Endothelial cell of umbilical vein (primary cell): ENCODE measurements at regions not wholly inside any gene's neighbourhood (a gene's known extent, or its start where the extent isn't known, plus 50 kb on each side); places are given as distances from the start of the nearest gene placed in this dataset.

Experiments used
- BruUV-seq: library from RNA; stranded (reverse); fragments of 400-500 nt; replicated peaks from 2 replicates; lab custom pipeline; 2021; lab: Mats Ljungman, UMichigan
- CTCF ChIA-PET: fragments of 300-600, 350-600 bp; sonication (Branson Sonifier 250); formaldehyde crosslinking; loops from one replicate; lab custom pipeline; 2021; ENCODE audit warnings: antibody characterized with exemption, inconsistent platforms; lab: Charles Lee
- POLR2A ChIA-PET: fragments of 300-600, 350-600 bp; sonication (Branson Sonifier 250); formaldehyde crosslinking; loops from one replicate; lab custom pipeline; 2021; ENCODE audit warnings: antibody characterized with exemption, inconsistent platforms; lab: Charles Lee
- DNase-seq: peaks from one replicate; pipeline ENCODE4 v3.0.0-alpha.2; 2011; ENCODE audit warnings: low read depth, low spot score
- FAIRE-seq: peaks from 2 replicates; lab custom pipeline; 2011; peaks lifted over from hg19 to GRCh38; lab: Jason Lieb, UNC
- H2AFZ ChIP-seq: 2 replicates; pipeline ENCODE4 v1.6.0; 2012; ENCODE audit warnings: low read depth, low read length, control low read depth, inconsistent platforms
- H3K27ac ChIP-seq: 2 replicates; pipeline ENCODE4 v1.5.1; 2011; ENCODE audit warnings: low read depth, mild to moderate bottlenecking, control low read depth, low read length, moderate library complexity; ENCODE audit not compliant: insufficient read depth
- H3K27me3 ChIP-seq, 2 experiments: 2 replicates each; pipeline versions ENCODE4 v1.6.0 to v1.6.1; 2011; ENCODE audit warnings: low read length in 2 of 2, mixed read lengths in 1 of 2; ENCODE audit not compliant: control insufficient read depth in 2 of 2, insufficient read depth in 2 of 2
- H3K36me3 ChIP-seq, 2 experiments: 2 replicates in 1 of 2; 3 replicates in 1 of 2; pipeline ENCODE4 v1.5.1; 2011; ENCODE audit warnings: low read length in 2 of 2, mild to moderate bottlenecking in 1 of 2, moderate library complexity in 1 of 2; ENCODE audit not compliant: control insufficient read depth in 2 of 2, insufficient read depth in 2 of 2; ENCODE audit errors: extremely low read depth in 1 of 2
- H3K4me1 ChIP-seq: 3 replicates; pipeline ENCODE4 v1.5.1; 2011; ENCODE audit warnings: mild to moderate bottlenecking, low read length; ENCODE audit not compliant: control insufficient read depth, insufficient read depth; ENCODE audit errors: extremely low read depth
- H3K4me2 ChIP-seq: 2 replicates; pipeline ENCODE4 v1.6.1; 2011; ENCODE audit warnings: low read length, control low read depth, mixed read lengths; ENCODE audit not compliant: insufficient read depth
- H3K4me3 ChIP-seq, 3 experiments: fragments of 200-600 bp in 1 of 3; sonication (generic), shearing (Covaris generic) in 1 of 3; replicated peaks in 1 of 3; 2 replicates each; pipeline ENCODE4 v1.5.1; 2011 to 2016; ENCODE audit warnings: control low read depth in 3 of 3, low read length in 3 of 3, mild to moderate bottlenecking in 2 of 3, inconsistent platforms in 1 of 3, low read depth in 1 of 3, moderate library complexity in 1 of 3; ENCODE audit not compliant: insufficient read depth in 1 of 3
- H3K79me2 ChIP-seq: 2 replicates; pipeline ENCODE4 v1.6.0; 2012; ENCODE audit warnings: low read length, inconsistent platforms; ENCODE audit not compliant: control insufficient read depth, insufficient read depth
- H3K9ac ChIP-seq: replicated peaks from 2 replicates; pipeline ENCODE3; 2011; ENCODE audit warnings: low read length, control low read depth; ENCODE audit not compliant: insufficient read depth; ENCODE audit errors: extremely low read depth
- H3K9me1 ChIP-seq: replicated peaks from 3 replicates; pipeline ENCODE4 v1.6.0; 2011; ENCODE audit warnings: mild to moderate bottlenecking, low read length; ENCODE audit not compliant: control insufficient read depth, insufficient read depth; ENCODE audit errors: extremely low read depth
- H3K9me3 ChIP-seq: replicated peaks from 2 replicates; pipeline ENCODE4 v1.5.1; 2012; ENCODE audit warnings: low read length, inconsistent platforms; ENCODE audit not compliant: control insufficient read depth, insufficient read depth
- H4K20me1 ChIP-seq: replicated peaks from 2 replicates; pipeline ENCODE3; 2011; ENCODE audit warnings: mild to moderate bottlenecking, low read length; ENCODE audit not compliant: control insufficient read depth, insufficient read depth; ENCODE audit errors: extremely low read depth
- CTCF ChIP-seq, 2 donors: IDR thresholded peaks; 1 replicate in 1 of 2; 2 replicates in 1 of 2; pipeline ENCODE4 v1.5.1; 2011; ENCODE audit warnings: low read length in 2 of 2, mild to moderate bottlenecking in 2 of 2, moderate library complexity in 2 of 2, control low read depth in 1 of 2, inconsistent platforms in 1 of 2, low read depth in 1 of 2; ENCODE audit not compliant: insufficient read depth in 1 of 2; ENCODE audit errors: extremely low read depth in 1 of 2
- EZH2 ChIP-seq: IDR thresholded peaks from 2 replicates; pipeline ENCODE4 v1.6.1; 2012; ENCODE audit warnings: borderline replicate concordance, low read depth, mild to moderate bottlenecking, moderate library complexity, low read length, inconsistent platforms; ENCODE audit not compliant: severe bottlenecking
- GATA2 ChIP-seq: IDR thresholded peaks from 2 replicates; pipeline ENCODE4 v1.7.0; 2011; ENCODE audit warnings: low read depth, mild to moderate bottlenecking, moderate library complexity, mixed read lengths, low read length; ENCODE audit not compliant: insufficient read length, insufficient read depth
- JUN ChIP-seq: IDR thresholded peaks from 2 replicates; pipeline ENCODE4 v1.6.1; 2011; ENCODE audit warnings: borderline replicate concordance, low read depth; ENCODE audit not compliant: insufficient read length, insufficient read depth
- MAX ChIP-seq: IDR thresholded peaks from 2 replicates; pipeline ENCODE4 v1.6.1; 2011; ENCODE audit not compliant: insufficient read depth, insufficient read length
- POLR2A ChIP-seq: IDR thresholded peaks from 2 replicates; pipeline ENCODE4 v1.6.1; 2012; ENCODE audit warnings: low read depth, mild to moderate bottlenecking, control low read depth, low read length
- dilution Hi-C: fragments of 300-500 bp; cut with MboI; formaldehyde crosslinking; loops from one replicate; pipeline ENCODE4 v1.15.0; 2019; ENCODE audit warnings: low sequenced_read_pairs; ENCODE audit not compliant: extremely low pct_ligation_motif_present
- intact Hi-C: fragments of 100-400 bp; cut with micrococcal nuclease; formaldehyde crosslinking; loops from one replicate; pipeline ENCODE4 v1.10.0; 2022

GRCh38 chr6:48412656-48413055 is 301.7 kb upstream of the PTCHD4 start:
- POLR2A ChIA-PET: no interaction called here
- H2AFZ ChIP-seq: no peak overlapping the region
- H3K36me3 ChIP-seq: no peaks in the 10 kb centered on the region
- DNase-seq (no peak), FAIRE-seq (no peak)
- TF ChIP-seq JUN: no peak
- TF ChIP-seq EZH2: no peak
- no peak for TF ChIP-seq POLR2A
- TF ChIP-seq GATA2: no peak
- no peak for TF ChIP-seq MAX
- intact Hi-C loops (no loop called here), dilution Hi-C loops (no loop called here)
- H4K20me1 ChIP-seq: no peaks in the 10 kb centered on the region
- H3K9me1 ChIP-seq: no peaks in the 10 kb centered on the region
- CTCF ChIA-PET: interaction anchor here (0.8 kb wide), 1 partner anchor 444 kb away, joined by 3 read pairs; no protein-coding TSS in a partner anchor
- H3K9ac ChIP-seq: no peak overlapping the region
- no peak overlapping the region for H3K27ac ChIP-seq
- no peaks in the 10 kb centered on the region for H3K27me3 ChIP-seq
- no TSS peak for BruUV-seq
- H3K4me1 ChIP-seq: no peaks in the 10 kb centered on the region
- H3K9me3 ChIP-seq: no peaks in the 10 kb centered on the region
- H3K4me3 ChIP-seq: no peak overlapping the region
- H3K79me2 ChIP-seq: no peaks in the 10 kb centered on the region
- H3K4me2 ChIP-seq: no peak overlapping the region

- Histone ChIP-seq H3K9me3 (no peaks in the 10 kb centered on the region), H3K36me3 (no peaks in the 10 kb centered on the region), H3K27ac (no peak overlapping the region), H3K79me2 (no peaks in the 10 kb centered on the region), H3K9me1 (no peaks in the 10 kb centered on the region), H4K20me1 (no peaks in the 10 kb centered on the region), H3K4me3 (no peak overlapping the region), H3K4me1 (no peaks in the 10 kb centered on the region), H2AFZ (no peak overlapping the region), H3K27me3 (no peaks in the 10 kb centered on the region), H3K4me2 (no peak overlapping the region), H3K9ac (no peak overlapping the region)
- no peak for TF ChIP-seq POLR2A
- no peak for TF ChIP-seq CTCF (IDR thresholded peaks at IDR 0.05; ENCODE audit: extremely low read depth in 1 of 2, insufficient read depth in 1 of 2, low read depth in 1 of 2, low read length in 2 of 2)
- no peak for TF ChIP-seq EZH2
- TF ChIP-seq JUN: no peak
- intact Hi-C loops (no loop called here), dilution Hi-C loops (no loop called here)
- ChIA-PET CTCF (no interaction called here), POLR2A (no interaction called here)
- no peak for DNase-seq
- no peak for FAIRE-seq
- BruUV-seq: no TSS peak
These were observed 293.9 kb upstream of the PTCHD4 start for GRCh38 chr6:48404927-48405326.
